Brain microvascular endothelial cell (primary cell): ENCODE measurements at regions not wholly inside any gene's neighbourhood (a gene's known extent, or its start where the extent isn't known, plus 50 kb on each side); places are given as distances from the start of the nearest gene placed in this dataset.

Experiments used
- DNase-seq: peaks from one replicate; pipeline ENCODE4 v3.0.0-alpha.2; 2020
- H3K27ac ChIP-seq: fragments of 250-450 bp; sonication (Bioruptor Pico); 2 replicates; pipeline ENCODE4 v1.5.1; 2020; ENCODE audit warnings: mild to moderate bottlenecking, moderate library complexity
- H3K27me3 ChIP-seq: fragments of 250-450 bp; sonication (Bioruptor Pico); replicated peaks from 2 replicates; pipeline ENCODE4 v1.5.1; 2020; ENCODE audit warnings: mild to moderate bottlenecking
- H3K36me3 ChIP-seq: fragments of 250-450 bp; sonication (Bioruptor Pico); replicated peaks from 2 replicates; pipeline ENCODE4 v1.5.1; 2020; ENCODE audit warnings: mild to moderate bottlenecking
- H3K4me3 ChIP-seq: 2 replicates; pipeline ENCODE4 v1.5.1; 2011; ENCODE audit warnings: low read depth, mild to moderate bottlenecking, control low read depth, low read length, moderate library complexity
- in situ Hi-C: cut with HindIII; loops from 2 replicates; pipeline ENCODE4 v1.10.0; 2017; ENCODE audit warnings: low sequenced_read_pairs, low pct_ligation_motif_present
- TF ChIP-seq, protein P1 (sequence below): IDR thresholded peaks from 2 replicates; pipeline ENCODE4 v1.5.1; 2011; ENCODE audit warnings: low read depth, mild to moderate bottlenecking, moderate library complexity, low read length, control low read depth, inconsistent platforms; ENCODE audit errors: missing control alignments

DNA sequence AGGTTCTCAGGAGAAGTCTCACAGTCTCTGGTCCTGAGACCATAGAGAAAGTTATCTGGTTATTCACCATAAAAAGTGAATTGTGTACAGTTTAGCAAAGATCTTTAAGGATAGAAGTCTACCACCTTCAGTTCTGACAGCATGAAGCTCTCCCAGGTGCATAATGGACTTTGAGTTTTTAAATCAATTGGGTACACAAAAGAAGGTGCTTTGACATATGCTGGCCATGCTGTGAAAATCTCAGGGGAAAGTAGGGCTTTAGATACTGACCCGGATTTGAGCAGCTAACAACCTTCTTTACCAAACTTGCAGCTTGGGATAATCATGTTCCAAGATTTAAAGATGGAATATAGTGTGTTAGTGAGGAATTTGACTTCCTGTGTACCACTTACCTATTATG is 264.2 kb downstream of the ZSWIM6 start:
- H3K4me3 ChIP-seq: no peak overlapping the region
- H3K27ac ChIP-seq: no peak overlapping the region
- TF ChIP-seq, protein P1, sequence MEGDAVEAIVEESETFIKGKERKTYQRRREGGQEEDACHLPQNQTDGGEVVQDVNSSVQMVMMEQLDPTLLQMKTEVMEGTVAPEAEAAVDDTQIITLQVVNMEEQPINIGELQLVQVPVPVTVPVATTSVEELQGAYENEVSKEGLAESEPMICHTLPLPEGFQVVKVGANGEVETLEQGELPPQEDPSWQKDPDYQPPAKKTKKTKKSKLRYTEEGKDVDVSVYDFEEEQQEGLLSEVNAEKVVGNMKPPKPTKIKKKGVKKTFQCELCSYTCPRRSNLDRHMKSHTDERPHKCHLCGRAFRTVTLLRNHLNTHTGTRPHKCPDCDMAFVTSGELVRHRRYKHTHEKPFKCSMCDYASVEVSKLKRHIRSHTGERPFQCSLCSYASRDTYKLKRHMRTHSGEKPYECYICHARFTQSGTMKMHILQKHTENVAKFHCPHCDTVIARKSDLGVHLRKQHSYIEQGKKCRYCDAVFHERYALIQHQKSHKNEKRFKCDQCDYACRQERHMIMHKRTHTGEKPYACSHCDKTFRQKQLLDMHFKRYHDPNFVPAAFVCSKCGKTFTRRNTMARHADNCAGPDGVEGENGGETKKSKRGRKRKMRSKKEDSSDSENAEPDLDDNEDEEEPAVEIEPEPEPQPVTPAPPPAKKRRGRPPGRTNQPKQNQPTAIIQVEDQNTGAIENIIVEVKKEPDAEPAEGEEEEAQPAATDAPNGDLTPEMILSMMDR: no peak
- H3K36me3 ChIP-seq: no peaks in the 10 kb centered on the region
- H3K27me3 ChIP-seq: no peaks in the 10 kb centered on the region
- in situ Hi-C loops: no loop called here
- DNase-seq: no peak

DNA sequence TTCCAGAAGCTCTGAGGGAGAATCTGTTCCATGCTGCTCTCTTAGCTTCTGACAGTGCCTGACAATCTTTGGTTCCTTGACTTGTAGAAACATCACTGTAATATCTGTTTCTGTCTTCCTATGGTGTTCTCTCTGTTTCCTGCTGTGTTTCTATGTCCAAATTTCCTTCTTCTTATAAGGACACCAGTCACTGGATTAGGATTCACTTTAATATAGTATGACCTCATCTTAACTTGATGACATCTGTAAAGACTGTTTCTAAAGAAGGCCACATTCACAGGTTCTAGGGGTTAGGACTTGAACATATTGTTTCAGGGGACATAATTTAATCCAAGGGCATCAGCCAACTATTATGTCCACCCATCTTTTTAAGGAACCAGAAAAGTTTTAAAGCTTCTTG is 265.6 kb downstream of the ZSWIM6 start:
- no peaks in the 10 kb centered on the region for H3K36me3 ChIP-seq
- no peak for DNase-seq
- no peak overlapping the region for H3K27ac ChIP-seq
- H3K27me3 ChIP-seq: no peaks in the 10 kb centered on the region
- TF ChIP-seq, protein P1: no peak
- in situ Hi-C loops: no loop called here
- H3K4me3 ChIP-seq: no peak overlapping the region

DNA sequence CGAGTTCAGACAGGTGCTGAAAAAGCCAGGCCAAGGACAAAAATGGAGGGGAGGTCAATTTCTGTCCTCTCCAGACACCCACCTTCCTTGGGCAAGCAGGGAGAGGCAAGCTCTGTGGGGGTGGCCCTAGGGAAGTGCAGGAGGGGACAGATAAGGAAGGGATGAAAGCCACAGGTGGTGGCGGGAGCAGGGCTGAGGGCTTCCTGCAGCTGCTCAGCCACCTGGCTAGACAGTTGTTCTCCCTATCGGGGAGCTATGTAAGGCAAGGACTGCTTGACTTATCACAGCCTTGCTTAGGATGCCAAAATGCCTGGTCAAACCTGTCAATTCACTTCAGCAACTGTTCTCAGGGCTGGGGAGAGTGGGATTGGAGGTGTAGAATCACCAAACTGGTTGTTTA is 266.1 kb downstream of the ZSWIM6 start:
- in situ Hi-C loops: no loop called here
- Histone ChIP-seq H3K27ac (no peak overlapping the region), H3K36me3 (no peaks in the 10 kb centered on the region), H3K4me3 (no peak overlapping the region), H3K27me3 (no peaks in the 10 kb centered on the region)
- no peak for DNase-seq
- TF ChIP-seq, protein P1: no peak

DNA sequence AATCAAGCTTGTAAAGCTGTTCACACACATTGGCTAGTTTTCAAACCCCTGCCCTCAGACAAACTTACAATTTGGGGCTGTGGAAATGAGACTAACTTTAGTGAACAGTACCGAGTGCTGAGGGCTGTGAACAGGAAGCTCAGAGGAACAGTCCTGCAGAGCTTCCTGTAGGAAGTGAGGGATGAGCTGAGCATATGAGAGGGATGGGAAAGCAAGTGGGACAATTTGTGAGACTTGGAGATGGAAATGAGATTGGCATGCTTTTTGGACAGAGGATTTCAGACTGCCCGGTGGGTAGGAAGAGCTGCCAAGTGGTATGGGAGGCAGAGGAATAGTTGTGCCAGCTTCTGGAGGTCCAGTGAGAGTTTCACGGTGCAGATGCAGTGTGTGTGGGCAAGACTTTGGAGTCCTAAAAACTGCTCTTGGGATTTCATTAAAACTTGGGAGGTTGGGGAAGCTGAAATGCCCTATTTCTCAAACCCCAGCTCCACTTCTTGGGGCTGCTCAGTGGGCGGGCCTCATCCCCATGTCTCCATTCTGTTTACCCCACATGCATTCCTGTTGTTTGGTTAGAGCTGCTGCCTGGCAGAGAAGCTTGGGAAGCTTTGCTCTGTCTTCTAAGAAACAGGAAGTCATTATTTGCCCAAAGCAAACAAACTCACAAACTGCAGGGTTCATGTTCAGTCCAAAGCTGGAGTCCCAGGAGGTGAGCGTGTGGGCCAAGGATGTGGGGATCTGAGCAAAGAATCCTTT is 267.5 kb downstream of the ZSWIM6 start:
- in situ Hi-C loops: no loop called here
- no peak overlapping the region for H3K4me3 ChIP-seq
- H3K27ac ChIP-seq: no peak overlapping the region
- TF ChIP-seq, protein P1: no peak
- H3K27me3 ChIP-seq: no peaks in the 10 kb centered on the region
- H3K36me3 ChIP-seq: no peaks in the 10 kb centered on the region
- DNase-seq: peak; percentile 15

DNA sequence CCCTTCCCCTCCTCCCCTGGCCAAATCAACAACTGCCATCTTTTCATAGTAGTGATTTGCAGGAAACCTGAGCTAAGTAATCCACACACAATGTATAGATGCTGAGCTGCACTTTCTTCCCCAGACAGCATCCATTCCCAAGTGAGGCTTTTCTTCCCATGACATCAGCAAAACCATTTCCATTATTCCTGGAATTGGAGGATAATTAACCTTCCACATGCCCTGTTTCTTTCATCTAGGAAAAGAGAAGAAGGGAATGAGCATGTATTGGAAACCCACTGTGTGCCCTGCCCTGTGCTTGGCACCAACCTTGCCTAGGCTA is 268.0 kb downstream of the ZSWIM6 start:
- no peaks in the 10 kb centered on the region for H3K27me3 ChIP-seq
- no peak overlapping the region for H3K4me3 ChIP-seq
- no peak overlapping the region for H3K27ac ChIP-seq
- TF ChIP-seq, protein P1: no peak
- no peaks in the 10 kb centered on the region for H3K36me3 ChIP-seq
- in situ Hi-C loops: no loop called here
- DNase-seq: no peak

DNA sequence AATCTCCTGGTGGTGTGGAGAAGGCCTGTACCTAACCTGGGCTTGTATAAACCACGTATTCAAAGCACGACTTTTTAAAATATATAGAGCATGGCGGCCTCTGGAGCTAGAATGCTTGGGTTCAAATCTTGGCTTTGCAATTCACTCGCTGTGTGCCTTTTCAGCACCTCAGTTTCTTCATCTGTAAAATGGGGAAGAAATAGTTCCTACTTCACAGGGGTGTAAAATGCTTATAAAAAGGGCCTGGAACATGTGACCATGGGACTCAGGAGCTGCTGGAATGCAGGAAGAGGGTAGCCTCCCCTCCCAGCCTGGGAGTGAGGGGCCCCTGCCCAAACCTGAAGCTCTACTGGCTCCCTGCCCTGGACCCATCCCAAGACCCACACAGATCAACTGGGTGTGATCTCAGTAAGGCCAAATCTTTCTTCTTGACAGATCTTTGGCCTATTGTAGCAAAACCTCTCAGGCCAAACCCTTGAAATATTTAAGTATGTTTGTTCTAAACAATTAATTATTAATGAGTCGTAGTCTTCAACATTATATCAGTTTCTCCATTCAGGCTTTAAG is 269.0 kb downstream of the ZSWIM6 start:
- H3K4me3 ChIP-seq: no peak overlapping the region
- no peaks in the 10 kb centered on the region for H3K36me3 ChIP-seq
- in situ Hi-C loops: no loop called here
- H3K27ac ChIP-seq: no peak overlapping the region
- DNase-seq: no peak
- TF ChIP-seq, protein P1: no peak
- H3K27me3 ChIP-seq: no peaks in the 10 kb centered on the region
